ENCODE measurements at regions not wholly inside any gene's neighbourhood (a gene's known extent, or its start where the extent isn't known, plus 50 kb on each side); places are given as distances from the start of the nearest gene placed in this dataset.

DNA sequence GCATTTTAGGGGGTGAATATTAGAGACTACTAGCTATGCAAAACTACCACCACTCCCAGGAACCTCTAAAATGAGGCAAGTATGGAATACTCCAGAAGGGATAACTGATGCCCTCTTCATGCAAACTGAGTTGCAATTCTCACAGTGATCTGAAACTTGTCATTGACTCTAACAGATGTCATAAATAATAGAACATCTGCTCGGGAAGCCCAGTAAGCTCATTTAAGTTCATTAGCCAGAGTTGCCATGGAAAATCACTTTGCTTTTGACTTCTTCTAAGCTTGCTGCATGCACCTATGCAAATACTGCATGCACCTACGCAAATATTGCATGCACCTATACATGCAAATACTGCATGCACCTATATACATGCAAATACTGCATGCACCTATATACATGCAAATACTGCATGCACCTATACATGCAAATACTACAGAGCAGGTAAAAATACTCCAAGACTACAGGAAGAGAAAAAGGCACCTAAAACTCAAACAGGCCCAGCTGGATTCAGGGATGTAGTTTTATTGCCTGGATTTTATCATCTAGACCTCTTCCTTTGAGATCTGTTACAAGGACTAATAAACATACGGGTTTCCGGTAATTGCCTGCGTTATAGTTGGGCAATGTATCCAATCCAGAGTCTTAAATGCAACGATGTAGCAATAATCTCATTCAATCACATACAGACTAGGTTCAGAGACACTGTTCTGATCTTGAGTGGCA lies 1061.1 kb upstream of the AUTS2 start:
- TF ChIP-seq, protein P1, sequence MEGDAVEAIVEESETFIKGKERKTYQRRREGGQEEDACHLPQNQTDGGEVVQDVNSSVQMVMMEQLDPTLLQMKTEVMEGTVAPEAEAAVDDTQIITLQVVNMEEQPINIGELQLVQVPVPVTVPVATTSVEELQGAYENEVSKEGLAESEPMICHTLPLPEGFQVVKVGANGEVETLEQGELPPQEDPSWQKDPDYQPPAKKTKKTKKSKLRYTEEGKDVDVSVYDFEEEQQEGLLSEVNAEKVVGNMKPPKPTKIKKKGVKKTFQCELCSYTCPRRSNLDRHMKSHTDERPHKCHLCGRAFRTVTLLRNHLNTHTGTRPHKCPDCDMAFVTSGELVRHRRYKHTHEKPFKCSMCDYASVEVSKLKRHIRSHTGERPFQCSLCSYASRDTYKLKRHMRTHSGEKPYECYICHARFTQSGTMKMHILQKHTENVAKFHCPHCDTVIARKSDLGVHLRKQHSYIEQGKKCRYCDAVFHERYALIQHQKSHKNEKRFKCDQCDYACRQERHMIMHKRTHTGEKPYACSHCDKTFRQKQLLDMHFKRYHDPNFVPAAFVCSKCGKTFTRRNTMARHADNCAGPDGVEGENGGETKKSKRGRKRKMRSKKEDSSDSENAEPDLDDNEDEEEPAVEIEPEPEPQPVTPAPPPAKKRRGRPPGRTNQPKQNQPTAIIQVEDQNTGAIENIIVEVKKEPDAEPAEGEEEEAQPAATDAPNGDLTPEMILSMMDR (IDR thresholded peaks at IDR 0.05) = no peak
- TF ChIP-seq POLR2A (IDR thresholded peaks at IDR 0.05) = no peak

Data from gastroesophageal sphincter (tissue), 3 donors.